Astrocyte (in vitro differentiated cells and primary cell): ENCODE measurements at regions not wholly inside any gene's neighbourhood (a gene's known extent, or its start where the extent isn't known, plus 50 kb on each side); places are given as distances from the start of the nearest gene placed in this dataset.

ENCODE experiments used
- DNase-seq: peaks from one replicate; pipeline ENCODE4 v3.0.0-alpha.2; 2010; ENCODE audit warnings: low read depth
- FAIRE-seq: peaks from 2 replicates; lab custom pipeline; 2011; peaks lifted over from hg19 to GRCh38; lab: Jason Lieb, UNC
- H2AFZ ChIP-seq: 2 replicates; pipeline ENCODE4 v1.6.0; 2012; ENCODE audit warnings: low read depth, low read length, inconsistent platforms
- H3K27ac ChIP-seq: 2 replicates; pipeline ENCODE4 v1.5.1; 2011; ENCODE audit warnings: low read depth, low read length, inconsistent platforms
- H3K27me3 ChIP-seq: 2 replicates; pipeline ENCODE4 v1.6.0; 2011; ENCODE audit warnings: low read length, inconsistent platforms; ENCODE audit not compliant: insufficient read depth
- H3K36me3 ChIP-seq: 2 replicates; pipeline ENCODE4 v1.5.1; 2011; ENCODE audit warnings: low read length, inconsistent platforms; ENCODE audit not compliant: insufficient read depth
- H3K4me1 ChIP-seq: 2 replicates; pipeline ENCODE4 v1.5.1; 2011; ENCODE audit warnings: low read length, inconsistent platforms; ENCODE audit not compliant: insufficient read depth
- H3K4me2 ChIP-seq: 2 replicates; pipeline ENCODE4 v1.6.0; 2012; ENCODE audit warnings: low read length, inconsistent platforms
- H3K4me3 ChIP-seq: 2 replicates; pipeline ENCODE4 v1.5.1; 2011; ENCODE audit warnings: low read depth, mild to moderate bottlenecking, low read length, inconsistent platforms; ENCODE audit not compliant: insufficient read depth
- H3K79me2 ChIP-seq: 2 replicates; pipeline ENCODE4 v1.6.0; 2012; ENCODE audit warnings: mild to moderate bottlenecking, low read length, inconsistent platforms; ENCODE audit not compliant: insufficient read depth
- H3K9ac ChIP-seq: 2 replicates; pipeline ENCODE4 v1.6.0; 2012; ENCODE audit warnings: mild to moderate bottlenecking, low read length, inconsistent platforms
- H3K9me3 ChIP-seq: 2 replicates; pipeline ENCODE4 v1.5.1; 2012; ENCODE audit warnings: low read depth, mild to moderate bottlenecking, low read length, inconsistent platforms; ENCODE audit not compliant: insufficient read depth
- H4K20me1 ChIP-seq: 2 replicates; pipeline ENCODE4 v1.6.0; 2012; ENCODE audit warnings: low read length, inconsistent platforms; ENCODE audit not compliant: insufficient read depth
- H3K27ac Mint-ChIP-seq: one replicate; pipeline ENCODE4 v1.8.0; 2021; ENCODE audit warnings: mild to moderate bottlenecking, mixed read lengths; ENCODE audit not compliant: unreplicated experiment
- H3K27me3 Mint-ChIP-seq: one replicate; pipeline ENCODE4 v1.8.0; 2021; ENCODE audit warnings: low read depth, mixed read lengths; ENCODE audit not compliant: unreplicated experiment
- H3K36me3 Mint-ChIP-seq: one replicate; pipeline ENCODE4 v1.8.0; 2021; ENCODE audit warnings: low read depth, mixed read lengths; ENCODE audit not compliant: unreplicated experiment
- H3K4me1 Mint-ChIP-seq: one replicate; pipeline ENCODE4 v1.8.0; 2021; ENCODE audit warnings: low read depth, mixed read lengths; ENCODE audit not compliant: unreplicated experiment
- H3K4me3 Mint-ChIP-seq: one replicate; pipeline ENCODE4 v1.8.0; 2021; ENCODE audit warnings: mild to moderate bottlenecking, moderate library complexity, mixed read lengths; ENCODE audit not compliant: unreplicated experiment
- H3K9me3 Mint-ChIP-seq: one replicate; pipeline ENCODE4 v1.8.0; 2021; ENCODE audit warnings: mild to moderate bottlenecking, mixed read lengths; ENCODE audit not compliant: unreplicated experiment
- EZH2 ChIP-seq: IDR thresholded peaks from 2 replicates; pipeline ENCODE4 v1.6.1; 2012; ENCODE audit warnings: mild to moderate bottlenecking, low read length, inconsistent platforms; ENCODE audit not compliant: insufficient read depth
- TF ChIP-seq, protein P1 (sequence below): IDR thresholded peaks from 2 replicates; pipeline ENCODE4 v1.5.1; 2011; ENCODE audit warnings: low read depth, mild to moderate bottlenecking, inconsistent platforms, low read length, moderate library complexity; ENCODE audit not compliant: insufficient read depth

DNA sequence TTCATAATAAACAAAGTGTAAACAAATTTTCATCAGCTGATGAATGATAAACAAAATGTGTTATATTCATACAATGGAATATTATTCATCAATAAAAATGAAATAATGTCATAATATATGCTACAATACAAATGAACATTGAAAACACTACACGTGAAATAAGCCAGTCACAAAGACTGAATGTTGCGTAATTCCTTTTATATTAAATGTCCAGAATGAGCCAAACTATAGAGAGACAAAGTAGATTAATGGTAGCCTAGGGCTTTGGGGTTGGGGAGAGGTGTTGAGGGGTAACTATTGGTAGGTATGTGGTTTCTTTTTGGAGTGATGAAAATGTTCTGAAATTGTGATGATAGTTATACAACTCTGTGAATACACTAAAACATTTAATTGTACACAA lies 292.9 kb upstream of the PDZRN3 start:
- H3K4me3 ChIP-seq = no peak overlapping the region
- no peak overlapping the region for H3K4me2 ChIP-seq
- no peak for DNase-seq
- H3K27ac Mint-ChIP-seq = no peak overlapping the region
- no peaks in the 10 kb centered on the region for H3K79me2 ChIP-seq
- H3K9me3 Mint-ChIP-seq = peaks cover under 1% of the 10 kb centered on the region
- no peaks in the 10 kb centered on the region for H4K20me1 ChIP-seq
- no peaks in the 10 kb centered on the region for H3K4me1 ChIP-seq
- no peak overlapping the region for H2AFZ ChIP-seq
- no peaks in the 10 kb centered on the region for H3K36me3 Mint-ChIP-seq
- no peaks in the 10 kb centered on the region for H3K27me3 ChIP-seq
- no peaks in the 10 kb centered on the region for H3K36me3 ChIP-seq
- H3K9ac ChIP-seq = no peak overlapping the region
- H3K4me3 Mint-ChIP-seq = no peak overlapping the region
- no peaks in the 10 kb centered on the region for H3K4me1 Mint-ChIP-seq
- H3K27ac ChIP-seq = no peak overlapping the region
- H3K27me3 Mint-ChIP-seq = no peaks in the 10 kb centered on the region
- H3K9me3 ChIP-seq = no peaks in the 10 kb centered on the region
- TF ChIP-seq, protein P1, sequence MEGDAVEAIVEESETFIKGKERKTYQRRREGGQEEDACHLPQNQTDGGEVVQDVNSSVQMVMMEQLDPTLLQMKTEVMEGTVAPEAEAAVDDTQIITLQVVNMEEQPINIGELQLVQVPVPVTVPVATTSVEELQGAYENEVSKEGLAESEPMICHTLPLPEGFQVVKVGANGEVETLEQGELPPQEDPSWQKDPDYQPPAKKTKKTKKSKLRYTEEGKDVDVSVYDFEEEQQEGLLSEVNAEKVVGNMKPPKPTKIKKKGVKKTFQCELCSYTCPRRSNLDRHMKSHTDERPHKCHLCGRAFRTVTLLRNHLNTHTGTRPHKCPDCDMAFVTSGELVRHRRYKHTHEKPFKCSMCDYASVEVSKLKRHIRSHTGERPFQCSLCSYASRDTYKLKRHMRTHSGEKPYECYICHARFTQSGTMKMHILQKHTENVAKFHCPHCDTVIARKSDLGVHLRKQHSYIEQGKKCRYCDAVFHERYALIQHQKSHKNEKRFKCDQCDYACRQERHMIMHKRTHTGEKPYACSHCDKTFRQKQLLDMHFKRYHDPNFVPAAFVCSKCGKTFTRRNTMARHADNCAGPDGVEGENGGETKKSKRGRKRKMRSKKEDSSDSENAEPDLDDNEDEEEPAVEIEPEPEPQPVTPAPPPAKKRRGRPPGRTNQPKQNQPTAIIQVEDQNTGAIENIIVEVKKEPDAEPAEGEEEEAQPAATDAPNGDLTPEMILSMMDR = no peak
- no peak for TF ChIP-seq EZH2
- no peak for FAIRE-seq

DNA sequence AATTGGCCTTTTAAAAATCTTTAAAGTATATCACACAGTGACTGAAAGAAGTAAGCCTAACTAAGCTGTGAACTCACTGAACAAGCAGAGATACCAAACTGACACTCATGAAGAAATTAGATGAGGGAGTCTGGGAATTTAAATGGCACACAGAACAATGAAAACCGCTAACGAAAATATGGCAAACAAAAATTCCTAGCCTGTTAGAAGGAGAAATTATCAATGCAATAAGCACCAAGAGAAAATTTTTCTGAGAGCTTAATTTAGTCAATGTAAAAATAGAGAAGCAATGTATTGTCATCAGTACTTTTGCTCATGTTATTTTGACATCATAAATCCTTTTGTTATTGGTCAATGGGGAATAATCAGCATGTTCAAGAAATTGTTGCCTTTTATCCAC lies 291.1 kb upstream of the PDZRN3 start:
- no peaks in the 10 kb centered on the region for H3K27me3 ChIP-seq
- no peak overlapping the region for H3K4me3 ChIP-seq
- Mint-ChIP-seq H3K36me3 (no peaks in the 10 kb centered on the region), H3K4me3 (no peak overlapping the region), H3K9me3 (peaks cover 2% of the 10 kb centered on the region), H3K27me3 (peaks cover 3% of the 10 kb centered on the region), H3K4me1 (no peaks in the 10 kb centered on the region), H3K27ac (no peak overlapping the region)
- no peak for TF ChIP-seq EZH2
- TF ChIP-seq, protein P1 = no peak
- no peaks in the 10 kb centered on the region for H3K9me3 ChIP-seq
- no peaks in the 10 kb centered on the region for H3K79me2 ChIP-seq
- no peaks in the 10 kb centered on the region for H3K4me1 ChIP-seq
- no peak overlapping the region for H3K9ac ChIP-seq
- FAIRE-seq (no peak), DNase-seq (no peak)
- H3K36me3 ChIP-seq = no peaks in the 10 kb centered on the region
- no peak overlapping the region for H3K27ac ChIP-seq
- no peak overlapping the region for H3K4me2 ChIP-seq
- H4K20me1 ChIP-seq = no peaks in the 10 kb centered on the region
- H2AFZ ChIP-seq = no peak overlapping the region

DNA sequence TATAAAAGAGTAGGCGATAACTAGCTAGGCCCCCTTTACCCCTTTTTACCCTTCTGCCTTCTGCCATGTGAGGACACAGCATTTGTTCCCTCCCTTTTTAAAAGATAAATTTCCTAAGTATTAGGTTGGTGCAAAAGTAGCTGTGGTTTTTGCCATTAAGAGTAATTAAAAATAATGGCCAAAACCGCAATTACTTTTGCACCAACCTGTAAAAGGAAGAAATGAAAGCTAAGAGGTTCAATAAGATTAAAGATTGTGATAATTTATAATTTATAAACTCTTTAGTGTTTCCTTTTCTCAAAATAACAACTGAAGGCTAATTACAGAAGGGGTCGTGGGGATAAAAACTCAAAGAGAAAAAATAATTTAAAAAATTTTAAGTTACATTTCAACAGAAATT lies 283.5 kb upstream of the PDZRN3 start:
- no peaks in the 10 kb centered on the region for H3K4me1 Mint-ChIP-seq

More for the DNA sequence above, 283.5 kb upstream of the PDZRN3 start:
- no peaks in the 10 kb centered on the region for H3K27me3 ChIP-seq
- H2AFZ ChIP-seq = no peak overlapping the region
- FAIRE-seq = no peak
- Mint-ChIP-seq H3K27me3 (peaks cover 3% of the 10 kb centered on the region), H3K36me3 (no peaks in the 10 kb centered on the region), H3K4me3 (no peak overlapping the region), H3K9me3 (peaks cover 8% of the 10 kb centered on the region), H3K27ac (no peak overlapping the region)
- no peak overlapping the region for H3K4me2 ChIP-seq
- H3K9me3 ChIP-seq = no peaks in the 10 kb centered on the region
- H3K79me2 ChIP-seq = no peaks in the 10 kb centered on the region
- no peaks in the 10 kb centered on the region for H4K20me1 ChIP-seq
- no peak overlapping the region for H3K9ac ChIP-seq
- no peak overlapping the region for H3K4me3 ChIP-seq
- H3K36me3 ChIP-seq = no peaks in the 10 kb centered on the region
- TF ChIP-seq EZH2 = no peak
- TF ChIP-seq, protein P1 = no peak
- H3K4me1 ChIP-seq = no peaks in the 10 kb centered on the region
- H3K27ac ChIP-seq = no peak overlapping the region
- no peak for DNase-seq
